ENCODE measurements at regions not wholly inside any gene's neighbourhood (a gene's known extent, or its start where the extent isn't known, plus 50 kb on each side); places are given as distances from the start of the nearest gene placed in this dataset.
"Not testable (repeated sequence)": the region's sequence is repeated elsewhere in the genome, so short reads cannot be mapped to it uniquely, and the experiment has no call there.

DNA sequence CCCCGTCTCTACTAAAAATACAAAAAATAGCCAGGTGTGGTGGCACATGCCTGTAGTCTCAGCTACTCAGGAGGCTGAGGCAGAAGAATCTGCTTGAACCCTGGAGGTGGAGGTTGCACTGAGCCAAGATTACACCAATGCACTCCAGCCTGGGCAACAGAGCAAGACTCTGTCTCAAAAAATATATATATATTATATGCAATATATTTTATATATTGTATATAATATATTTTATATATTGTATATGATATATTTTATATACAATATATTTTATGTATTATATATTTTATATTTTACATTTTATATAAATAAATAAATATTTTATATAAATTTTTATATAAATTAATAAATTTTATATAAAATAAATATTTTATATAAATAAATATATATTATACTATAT is 140.2 kb upstream of the ATP11B start:
- not testable (repeated sequence) for DNase-seq (ENCODE audit: low read depth in 2 of 3, low spot score in 1 of 3)

DNA sequence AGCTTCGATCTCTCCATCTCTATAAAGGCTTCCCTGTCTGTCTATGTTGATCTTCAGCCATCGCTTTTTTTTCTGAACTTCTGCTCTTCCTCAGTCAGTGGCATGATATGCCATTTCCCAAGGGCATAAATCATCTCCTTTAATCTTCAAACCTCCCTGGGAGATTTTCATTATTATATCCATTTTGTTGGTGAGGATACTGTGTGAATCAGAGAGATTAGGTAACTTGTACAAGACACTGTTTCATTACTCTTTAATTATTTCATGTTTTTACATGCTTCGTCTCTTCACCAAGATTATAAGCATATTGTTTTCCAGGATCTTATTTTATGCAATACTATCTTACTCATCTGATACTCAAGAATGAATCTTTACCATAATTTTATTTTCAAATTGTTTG is 124.8 kb upstream of the ATP11B start:
- DNase-seq (ENCODE audit: low read depth in 2 of 3, low spot score in 1 of 3) = no peak

DNA sequence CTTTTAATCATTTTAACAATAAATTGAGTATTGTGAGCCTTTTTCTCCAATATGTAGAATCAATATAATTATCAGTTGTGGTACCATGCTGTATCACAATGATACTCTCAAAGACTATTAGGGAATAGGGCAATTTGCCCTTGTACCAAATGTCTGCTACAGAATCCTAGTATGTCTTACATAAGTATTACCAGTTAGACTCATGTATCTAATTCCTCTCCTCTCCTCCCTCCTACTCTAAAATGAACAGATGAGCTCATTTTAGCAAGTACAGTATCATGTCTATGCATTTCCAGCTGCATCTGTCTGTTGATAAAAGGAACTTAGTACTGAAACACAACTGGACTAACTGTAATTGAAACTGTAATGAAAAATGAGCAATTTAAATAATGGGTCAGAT is 124.3 kb upstream of the ATP11B start:
- DNase-seq (ENCODE audit: low read depth in 2 of 3, low spot score in 1 of 3) = no peak

DNA sequence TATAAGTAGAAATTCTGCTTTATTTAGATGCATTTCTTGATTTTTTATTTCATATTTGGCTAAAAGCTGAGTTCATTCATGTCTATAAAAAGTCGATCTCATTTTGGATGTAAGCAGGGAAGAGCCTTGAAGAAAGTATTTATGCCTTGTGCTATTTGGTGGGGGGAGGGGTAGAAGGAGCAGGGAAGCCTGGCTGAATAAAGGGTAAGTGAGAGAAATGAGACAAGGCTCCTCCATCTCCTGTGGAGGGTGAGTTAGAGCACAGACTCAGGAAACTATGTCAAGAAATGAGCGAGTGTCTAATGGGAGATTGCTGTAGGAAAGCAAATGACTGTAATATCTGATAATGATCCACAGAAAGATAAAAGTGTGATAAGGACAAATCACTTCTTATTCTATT is 121.8 kb upstream of the ATP11B start:
- DNase-seq (ENCODE audit: low read depth in 2 of 3, low spot score in 1 of 3) = no peak

DNA sequence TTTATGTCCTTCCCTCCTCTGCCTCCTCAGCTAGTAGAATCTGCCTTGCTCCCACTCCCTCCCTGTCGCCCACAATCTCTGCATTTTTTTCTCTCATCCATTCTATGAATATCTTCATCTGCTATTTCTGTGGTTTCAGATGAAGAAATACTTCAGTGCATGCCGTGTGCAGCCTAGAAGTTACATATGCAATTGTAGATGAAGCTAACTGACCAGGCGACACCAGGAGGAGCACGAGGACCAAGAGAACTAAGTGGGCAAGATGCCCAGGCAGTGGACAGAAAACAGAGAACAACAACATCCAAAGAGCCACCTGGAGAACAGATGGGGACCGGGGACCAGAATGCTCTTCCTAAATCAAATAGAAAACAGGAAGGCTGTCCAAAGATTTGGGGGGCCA is 121.4 kb upstream of the ATP11B start:
- DNase-seq (ENCODE audit: low read depth in 2 of 3, low spot score in 1 of 3) = no peak

DNA sequence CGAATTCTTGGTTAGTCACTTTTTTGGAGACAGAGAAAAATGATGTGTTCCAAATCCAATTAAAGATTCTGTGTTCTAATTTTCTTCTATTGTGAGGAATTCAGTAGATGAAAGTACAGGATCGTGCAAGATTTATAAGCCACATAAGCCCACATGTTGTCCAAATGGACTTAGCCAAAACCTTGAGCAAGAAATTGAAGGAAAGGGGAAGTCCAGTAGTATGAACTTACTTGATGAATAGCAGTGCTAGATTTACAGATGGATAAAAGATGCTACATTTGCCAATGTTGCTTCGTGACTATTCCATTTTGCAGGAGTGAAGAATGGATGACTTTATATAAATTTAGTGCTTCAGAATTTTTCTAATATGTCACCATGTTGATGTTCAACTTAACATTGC is 120.0 kb upstream of the ATP11B start:
- DNase-seq (ENCODE audit: low read depth in 2 of 3, low spot score in 1 of 3) = no peak

DNA sequence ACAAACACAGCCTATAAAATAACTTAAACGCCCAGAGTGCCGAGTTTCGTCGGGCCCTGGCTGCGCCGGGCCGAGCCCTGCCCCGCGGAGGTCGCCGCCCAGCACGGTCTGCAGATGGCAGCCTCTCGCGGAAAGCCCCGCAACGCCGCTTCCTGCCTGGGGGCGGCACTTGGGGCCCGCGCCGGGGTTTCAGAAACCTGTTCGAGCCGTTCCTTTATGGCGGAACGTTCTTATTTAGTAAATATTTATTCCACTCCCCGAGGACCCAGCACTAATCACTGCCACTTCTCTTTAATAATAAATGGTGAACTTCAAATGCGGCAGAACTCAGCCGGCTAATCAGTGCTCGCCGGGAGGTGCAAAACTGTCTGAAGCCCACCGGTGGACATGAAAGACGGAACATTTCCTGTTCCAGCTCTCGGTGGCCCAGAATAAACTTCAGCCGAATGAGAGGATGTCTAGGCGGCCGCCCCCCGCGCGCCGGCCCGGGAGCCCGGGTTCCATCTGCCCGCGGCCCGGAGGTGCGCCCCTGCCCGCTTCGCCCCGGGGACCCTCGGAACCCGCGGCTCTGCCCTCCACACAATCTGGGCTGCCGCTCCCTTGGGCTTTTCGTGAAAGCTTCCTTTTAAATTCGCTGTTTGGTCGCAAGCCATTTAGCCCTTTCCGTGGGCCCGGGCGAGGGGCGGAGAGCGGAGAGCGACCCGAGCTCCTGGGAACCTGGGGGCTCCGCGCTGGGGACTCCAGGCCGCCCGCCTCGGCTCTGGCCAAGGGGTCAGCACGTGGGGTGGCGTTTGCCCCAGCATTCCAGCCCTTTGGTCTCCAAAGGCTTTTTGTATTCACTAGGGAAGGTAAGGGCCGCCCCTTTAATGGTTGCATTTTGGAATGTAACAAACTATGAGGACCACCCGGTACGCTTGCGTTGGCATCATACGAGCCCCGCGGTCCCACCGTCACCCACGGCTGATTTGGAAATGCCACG is 110.8 kb upstream of the ATP11B start:
- DNase-seq (ENCODE audit: low read depth in 2 of 3, low spot score in 1 of 3) = peak; percentile 21 to 51 (median 28)

DNA sequence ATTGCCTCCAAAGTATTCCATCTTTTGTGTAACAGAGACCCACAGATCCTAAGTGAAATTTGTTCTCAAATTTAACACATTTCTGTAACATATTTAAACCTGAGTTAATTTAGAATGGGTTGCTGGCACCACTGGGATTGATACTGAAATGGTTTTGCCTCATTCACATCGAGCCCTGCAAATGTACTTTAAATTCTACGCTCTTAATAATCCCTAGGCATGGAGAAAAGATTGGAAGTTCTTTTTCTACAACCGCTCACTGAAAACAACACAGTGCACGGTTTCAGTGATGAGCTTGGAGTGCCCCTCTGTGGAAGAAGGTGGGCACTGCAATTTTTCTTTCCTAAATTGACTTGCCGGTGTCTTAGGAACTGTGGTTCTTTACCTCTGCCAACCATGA is 109.9 kb upstream of the ATP11B start:
- peak; percentile 24 to 69 (median 25) for DNase-seq (ENCODE audit: low read depth in 2 of 3, low spot score in 1 of 3)

DNA sequence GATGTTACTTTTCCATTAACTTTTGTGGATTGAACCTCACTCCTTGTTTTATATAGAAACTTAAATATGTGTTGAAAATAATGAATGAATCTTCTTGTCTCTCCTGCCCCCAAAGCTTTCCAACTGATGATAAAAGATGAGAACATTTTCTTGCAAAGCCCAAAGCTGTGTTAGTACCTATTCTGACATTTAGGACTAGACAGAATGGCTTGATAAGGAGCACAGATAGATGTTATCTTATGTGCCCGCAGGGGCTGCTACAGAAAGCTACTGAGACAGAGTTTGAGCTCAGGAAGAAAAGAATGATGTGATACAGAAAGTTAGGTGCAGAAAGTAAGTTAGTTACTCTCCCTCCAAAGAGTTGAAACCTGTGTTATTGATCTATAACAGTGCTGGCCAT is 109.4 kb upstream of the ATP11B start:
- no peak for DNase-seq (ENCODE audit: low read depth in 2 of 3, low spot score in 1 of 3)

DNA sequence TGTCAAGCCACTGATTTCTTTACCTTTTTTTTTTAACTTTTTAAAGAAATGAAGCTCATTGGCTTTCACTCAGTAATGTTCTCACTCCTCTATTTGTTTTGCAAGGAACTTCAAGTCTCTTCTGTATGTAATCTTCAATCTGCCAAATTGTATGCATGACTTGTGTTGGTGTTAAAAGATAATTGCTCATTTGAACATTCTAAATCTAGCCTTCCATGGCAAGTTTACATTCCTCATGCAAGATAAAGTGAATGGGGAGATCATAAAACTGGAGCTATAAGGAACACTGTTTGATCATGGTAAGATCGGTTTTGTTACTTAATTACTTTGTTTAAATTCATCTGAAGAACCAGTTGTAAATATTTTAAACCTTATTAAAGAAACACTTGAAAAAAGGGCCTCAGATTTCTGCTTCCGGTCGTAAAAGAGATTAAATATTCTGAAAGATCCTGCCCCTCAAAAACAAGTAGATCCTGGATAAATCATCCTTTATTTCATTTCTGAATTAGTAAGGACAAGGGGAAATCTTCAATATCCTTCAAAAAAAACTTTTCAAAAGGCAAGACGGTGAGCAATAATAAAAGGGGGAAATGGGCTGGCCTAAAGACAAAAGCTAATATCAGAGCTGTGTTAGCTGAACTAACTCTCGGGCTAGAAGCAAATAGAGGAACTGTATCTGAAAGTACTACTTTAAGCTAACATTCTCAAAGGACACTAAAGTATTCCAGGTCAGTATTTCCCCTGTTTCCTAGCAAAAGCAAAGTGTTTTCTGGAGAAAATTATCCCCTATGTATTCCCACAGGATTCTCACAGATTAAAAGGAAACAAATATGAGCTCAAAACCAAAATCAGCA is 107.0 kb upstream of the ATP11B start:
- no peak for DNase-seq (ENCODE audit: low read depth in 2 of 3, low spot score in 1 of 3)

DNA sequence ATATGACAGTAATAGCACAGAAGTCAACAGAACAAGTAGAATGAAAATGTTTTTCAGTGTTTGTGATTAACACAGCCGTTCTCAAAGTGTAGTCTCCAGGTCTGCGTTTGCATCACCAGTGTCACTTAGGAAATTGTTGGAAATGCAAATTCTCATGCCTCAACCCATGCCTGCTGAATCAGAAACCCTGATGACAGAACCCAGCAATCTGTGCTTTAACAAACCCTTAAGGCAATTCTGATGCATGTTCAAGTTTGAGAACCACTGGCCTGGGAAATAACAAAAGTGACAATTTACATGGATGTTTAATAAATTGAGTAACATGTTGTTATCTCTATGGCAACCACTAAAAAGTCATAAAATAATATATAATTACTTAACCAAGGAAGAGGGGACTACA is 103.1 kb upstream of the ATP11B start:
- DNase-seq (ENCODE audit: low read depth in 2 of 3, low spot score in 1 of 3) = no peak

DNA sequence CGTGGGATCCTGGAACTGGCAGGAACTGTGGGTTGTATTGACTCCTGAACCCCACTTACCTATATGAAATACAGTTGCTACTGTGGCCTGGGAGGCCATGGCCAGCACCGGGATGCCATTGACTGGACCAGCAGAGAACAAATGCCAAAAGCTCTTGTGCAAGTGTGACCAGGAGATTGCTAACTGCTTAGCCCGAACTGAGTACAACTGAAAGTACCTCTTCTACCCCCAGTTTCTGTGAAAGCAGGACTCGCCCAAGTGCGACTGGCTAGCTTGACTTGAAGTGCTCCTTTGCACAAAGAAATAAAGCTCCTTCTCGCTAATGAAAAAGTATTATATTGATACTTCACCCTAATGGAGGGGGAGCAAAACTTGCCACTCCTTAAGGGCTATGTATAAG is 101.3 kb upstream of the ATP11B start:
- DNase-seq (ENCODE audit: low read depth in 2 of 3, low spot score in 1 of 3) = no peak

DNA sequence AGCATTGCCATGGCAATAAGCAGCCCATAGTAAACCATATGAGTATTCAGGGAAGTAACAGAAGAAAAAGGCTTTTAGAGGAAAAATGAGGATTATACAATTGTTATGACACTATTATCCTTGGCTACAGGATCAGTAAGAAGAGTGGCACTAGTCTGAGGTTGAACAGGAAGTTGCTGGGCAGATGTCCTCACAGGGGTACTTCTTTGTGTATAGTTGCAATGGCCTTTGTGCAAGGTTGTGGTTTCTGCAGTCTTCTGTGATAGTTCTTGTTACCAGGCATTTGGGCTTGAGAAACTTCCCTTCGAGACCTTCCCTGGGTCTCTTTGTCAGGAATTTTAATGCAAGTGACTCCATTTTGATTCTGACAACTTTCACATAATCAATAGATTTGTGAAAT is 100.6 kb upstream of the ATP11B start:
- no peak for DNase-seq (ENCODE audit: low read depth in 2 of 3, low spot score in 1 of 3)

DNA sequence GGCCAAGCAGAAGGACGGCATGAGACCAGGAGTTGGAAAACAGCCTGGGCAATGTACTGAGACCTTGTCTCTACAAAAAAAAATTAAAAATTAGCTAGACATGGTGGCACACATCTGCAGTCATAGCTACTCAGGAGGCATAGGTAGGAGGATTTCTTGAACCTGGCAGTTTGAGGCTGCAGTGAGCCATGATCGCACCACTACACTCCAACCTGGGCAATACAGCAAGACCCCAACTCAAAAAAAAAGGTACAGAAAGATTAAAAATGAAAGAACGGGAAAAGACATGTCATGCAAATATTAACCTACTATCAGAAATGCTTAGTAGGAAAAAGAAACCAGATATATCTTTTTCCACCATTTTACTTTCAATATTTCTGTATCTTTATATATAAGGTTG is 99.6 kb upstream of the ATP11B start:
- DNase-seq (ENCODE audit: low read depth in 2 of 3, low spot score in 1 of 3) = no peak

DNA sequence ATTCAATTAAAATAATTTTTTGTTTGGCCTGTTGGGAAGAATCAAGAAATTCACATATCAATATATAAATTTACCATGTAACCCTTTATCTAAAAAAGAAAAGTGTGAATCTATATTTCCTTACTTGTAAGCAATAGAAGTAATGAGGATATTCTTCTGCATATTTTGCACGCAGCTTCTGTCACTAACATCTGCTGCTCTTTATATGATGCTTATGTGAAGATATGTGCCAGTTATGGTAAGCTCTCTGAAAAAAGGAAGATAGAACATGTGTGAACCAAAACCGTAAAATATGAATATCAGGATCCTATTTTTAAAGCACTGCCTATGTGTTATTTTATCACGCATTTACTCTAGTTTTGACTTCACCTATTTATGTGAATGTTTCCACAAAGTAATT is 96.4 kb upstream of the ATP11B start:
- no peak for DNase-seq (ENCODE audit: low read depth in 2 of 3, low spot score in 1 of 3)

DNA sequence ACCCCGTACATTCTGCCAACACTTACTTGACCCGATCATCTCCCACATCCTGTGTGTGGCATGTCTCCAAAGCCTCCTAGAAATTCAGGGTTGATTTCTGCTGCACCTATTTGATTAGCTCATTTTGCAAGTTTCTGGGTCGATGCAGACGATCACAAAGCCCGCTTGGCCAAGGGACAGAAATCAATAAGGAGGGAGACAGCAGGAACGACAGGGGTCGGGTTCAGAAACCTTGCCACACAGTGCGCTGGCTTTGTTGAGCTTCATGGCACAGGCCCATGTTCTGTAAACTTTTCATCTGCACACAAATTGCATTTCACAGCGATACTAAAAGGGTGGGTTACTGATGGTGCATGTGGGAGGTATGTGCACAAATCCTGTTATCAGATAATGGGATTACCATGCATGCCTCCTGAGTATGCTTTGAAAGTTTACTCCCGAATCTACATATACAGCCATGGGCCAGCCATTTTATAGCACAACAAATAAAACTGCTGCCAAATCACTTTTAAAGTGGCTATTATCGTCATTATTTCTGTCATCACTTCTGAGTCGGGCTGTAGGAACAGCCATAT is 95.9 kb upstream of the ATP11B start:
- no peak for DNase-seq (ENCODE audit: low read depth in 2 of 3, low spot score in 1 of 3)

DNA sequence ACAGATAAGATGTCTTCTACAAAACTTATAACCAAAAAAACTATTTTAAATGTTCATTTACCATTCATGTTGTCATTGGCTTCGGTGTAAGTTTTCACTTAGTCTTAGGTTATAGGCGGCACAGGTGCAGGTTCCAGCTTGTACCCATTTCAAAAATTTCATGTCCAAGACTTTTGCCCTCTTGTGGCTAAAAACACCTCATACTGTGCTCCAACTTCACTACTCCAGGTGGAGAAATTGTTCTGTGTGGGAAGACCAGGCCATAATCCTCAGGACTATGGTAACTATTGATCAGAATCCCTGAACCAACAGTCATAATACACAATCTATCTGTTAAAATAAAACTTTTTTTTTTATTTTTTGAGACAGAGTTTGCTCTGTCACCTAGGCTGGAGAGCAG is 95.2 kb upstream of the ATP11B start:
- no peak for DNase-seq (ENCODE audit: low read depth in 2 of 3, low spot score in 1 of 3)

DNA sequence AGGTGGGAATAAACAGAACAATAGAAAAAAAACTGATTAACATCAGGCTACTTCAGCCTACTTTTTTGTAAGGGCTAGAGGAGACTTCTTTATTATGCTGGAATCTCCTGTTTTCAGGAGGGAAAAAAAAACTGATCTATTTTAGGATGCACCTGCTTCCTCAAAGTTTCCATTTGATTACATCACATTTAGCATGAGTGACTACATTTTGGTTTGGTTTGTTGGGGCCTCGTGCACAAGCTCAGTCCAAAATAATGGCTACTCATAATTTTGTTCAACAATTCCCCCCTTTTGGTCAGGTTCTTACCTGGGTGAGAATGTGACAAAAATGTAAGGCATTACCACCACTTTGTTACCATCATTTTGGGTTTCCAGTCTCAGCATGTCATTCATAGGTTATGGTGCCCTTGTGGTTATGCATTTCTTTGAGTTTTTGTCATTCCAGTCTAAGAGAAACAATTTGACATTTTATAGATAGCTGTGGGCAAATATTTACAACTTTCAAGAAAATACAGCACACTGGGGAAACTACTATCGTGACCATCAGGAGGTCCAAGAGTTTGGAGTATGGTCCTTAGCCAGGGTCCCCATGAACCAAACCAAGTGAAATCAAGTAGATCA is 93.6 kb upstream of the ATP11B start:
- no peak for DNase-seq (ENCODE audit: low read depth in 2 of 3, low spot score in 1 of 3)

DNA sequence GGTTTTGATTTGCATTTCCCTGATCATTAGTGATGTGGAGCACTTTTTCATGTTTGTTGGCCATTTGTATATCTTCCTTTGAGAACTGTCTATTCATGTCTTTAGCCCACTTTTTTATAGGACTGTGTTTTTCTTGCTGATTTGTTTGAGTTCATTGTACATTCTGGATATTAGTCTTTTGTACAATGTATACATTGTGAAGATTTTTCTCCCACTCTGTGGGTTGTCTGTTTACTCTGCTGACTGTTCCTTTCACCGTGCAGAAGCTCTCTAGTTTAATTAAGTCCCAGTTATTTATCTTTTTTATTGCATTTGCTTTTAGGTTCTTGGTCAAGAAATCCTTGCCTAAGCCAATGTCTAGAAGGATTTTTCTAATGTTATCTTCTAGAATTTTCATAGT is 91.1 kb upstream of the ATP11B start:
- no peak for DNase-seq (ENCODE audit: low read depth in 2 of 3, low spot score in 1 of 3)

DNA sequence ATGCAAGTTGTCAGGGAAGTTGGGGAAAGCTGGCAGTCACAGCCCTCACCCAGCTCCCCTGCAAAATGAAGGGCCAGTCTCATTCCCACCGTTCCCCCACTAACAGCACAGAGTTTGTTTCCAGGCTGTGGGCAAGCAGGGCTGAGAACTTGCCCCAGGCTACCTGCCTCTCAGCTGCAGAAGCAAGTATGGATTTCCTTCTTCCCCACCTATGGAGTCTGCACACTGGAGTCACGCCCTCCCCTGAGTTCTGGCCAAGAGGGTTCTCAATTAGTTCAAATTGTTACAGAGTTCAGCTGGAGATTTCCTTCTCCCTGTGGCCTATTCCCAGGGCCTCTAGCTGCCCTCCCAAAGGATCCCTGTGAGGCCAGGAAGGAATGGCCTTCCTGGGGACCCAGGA is 90.1 kb upstream of the ATP11B start:
- DNase-seq (ENCODE audit: low read depth in 2 of 3, low spot score in 1 of 3) = no peak

DNA sequence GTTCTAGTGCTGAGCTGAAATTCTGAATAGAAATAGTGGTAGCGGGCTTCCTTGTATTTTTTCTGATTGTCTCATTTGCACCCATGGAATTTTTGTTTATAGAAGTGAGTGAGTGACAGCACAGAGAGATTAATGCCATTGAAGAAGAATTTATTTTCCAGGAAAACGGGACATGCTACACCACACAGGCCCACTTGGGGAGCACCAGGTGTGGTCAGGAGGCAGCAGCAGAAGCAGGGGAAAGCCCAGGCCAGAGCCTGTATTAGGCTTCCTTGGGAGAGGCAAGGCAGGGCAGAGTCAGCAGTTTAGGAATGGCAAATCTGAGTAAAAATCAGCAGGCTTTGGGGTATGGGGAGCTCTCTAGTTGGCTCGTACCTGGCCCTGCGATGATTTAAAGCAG is 88.4 kb upstream of the ATP11B start:
- DNase-seq (ENCODE audit: low read depth in 2 of 3, low spot score in 1 of 3) = no peak

All from stimulated activated CD4-positive, alpha-beta T cell treated with anti-CD3 and anti-CD28 coated beads, Interleukin-12 subunit alpha, Interleukin-12 subunit beta, amount 100 ng/mL, for 48 hours (primary cell).